ENCODE measurements at regions not wholly inside any gene's neighbourhood (a gene's known extent, or its start where the extent isn't known, plus 50 kb on each side); places are given as distances from the start of the nearest gene placed in this dataset.
"Not testable (repeated sequence)": the region's sequence is repeated elsewhere in the genome, so short reads cannot be mapped to it uniquely, and the experiment has no call there.

DNA sequence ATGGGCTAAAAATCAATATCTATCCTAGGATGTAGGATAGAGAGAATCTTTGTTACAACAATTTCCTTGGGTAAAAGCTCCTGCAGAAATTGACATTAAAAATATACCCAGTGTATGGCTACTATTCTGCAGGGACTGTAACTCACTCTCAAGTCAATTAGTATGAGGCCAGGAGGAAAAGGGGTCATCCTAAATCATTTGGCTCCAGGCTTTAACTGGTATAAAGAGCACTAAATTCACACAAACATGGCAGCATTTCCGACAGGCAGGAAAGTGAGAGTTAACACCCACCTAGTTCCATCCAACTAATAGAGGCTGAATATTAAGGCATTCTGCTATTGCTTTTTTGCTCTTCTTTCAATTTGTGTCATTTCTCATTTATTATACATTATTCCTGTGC, 218.6 kb upstream of the C1orf87 start:
- DNase-seq, result no peak

DNA sequence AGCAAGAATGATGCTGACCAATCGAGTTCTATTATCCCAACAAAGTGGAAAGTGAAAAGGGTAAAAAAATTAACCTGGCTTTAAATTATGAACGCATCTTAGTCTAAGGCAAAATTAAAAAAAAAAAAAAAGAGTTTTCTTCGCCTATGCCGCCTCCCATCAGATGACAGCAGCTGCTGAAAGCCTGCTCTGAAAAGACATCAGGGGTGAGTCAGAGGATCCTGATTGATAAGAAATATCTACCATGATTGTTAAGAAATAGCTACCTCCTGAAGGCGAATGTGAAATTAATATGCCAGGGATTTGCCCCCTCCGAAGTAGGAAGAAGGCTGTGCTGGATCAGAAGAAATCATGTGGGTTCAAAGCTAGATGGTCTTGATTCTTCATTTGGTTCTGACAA, 216.8 kb upstream of the C1orf87 start:
- no peak for DNase-seq

DNA sequence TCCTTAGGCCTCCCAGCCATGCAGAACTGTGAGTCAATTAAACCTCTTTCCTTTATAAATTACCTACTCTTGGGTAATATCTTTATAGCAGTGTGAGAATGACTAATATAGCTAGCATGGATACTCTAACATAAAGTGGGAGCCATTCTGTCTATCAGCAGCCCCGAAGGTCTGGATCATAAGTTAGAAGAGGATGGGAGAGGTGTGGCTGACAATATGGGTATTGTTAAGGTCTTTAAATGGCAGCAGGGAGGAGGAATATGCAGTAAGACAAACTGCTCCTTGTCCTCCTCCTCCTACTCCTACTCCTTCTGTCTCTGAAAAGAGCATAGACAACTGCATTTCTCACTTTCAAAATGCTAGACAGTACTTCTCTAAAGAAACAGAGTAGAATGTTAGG, 214.0 kb upstream of the C1orf87 start:
- no peak for DNase-seq

GRCh38 chr1:60283690-60284089, 210.1 kb upstream of the C1orf87 start:
- no peak for DNase-seq

DNA sequence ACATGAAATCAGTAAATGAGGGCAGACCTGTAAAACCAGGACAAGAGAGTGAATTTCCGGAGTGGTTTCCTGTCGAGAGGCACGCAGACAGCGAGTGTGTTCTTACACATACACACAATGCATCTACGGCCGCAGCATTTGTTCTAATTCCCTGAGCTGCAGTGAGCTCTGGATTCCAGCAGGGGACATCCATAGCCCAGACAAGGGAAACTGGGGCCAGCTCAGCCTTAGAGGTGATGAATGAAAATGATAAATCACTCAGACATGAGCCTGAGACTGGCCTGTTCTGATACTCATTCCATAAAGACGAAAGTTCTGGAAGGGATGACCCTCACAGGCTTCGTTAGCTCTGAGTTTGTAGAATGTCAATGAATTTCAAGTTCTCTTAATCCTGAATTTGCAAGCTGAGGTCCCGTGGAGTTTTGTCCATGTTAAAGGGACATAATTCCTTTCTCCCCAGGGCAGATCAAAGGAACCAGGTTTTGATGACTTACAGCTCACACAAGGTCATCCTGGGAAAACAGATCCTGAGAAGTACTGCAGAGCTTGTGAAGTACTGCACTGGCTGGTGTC, 207.9 kb upstream of the C1orf87 start:
- DNase-seq, result peak; percentile 24 to 35

GRCh38 chr1:60280819-60281218, 207.2 kb upstream of the C1orf87 start:
- no peak for DNase-seq

DNA sequence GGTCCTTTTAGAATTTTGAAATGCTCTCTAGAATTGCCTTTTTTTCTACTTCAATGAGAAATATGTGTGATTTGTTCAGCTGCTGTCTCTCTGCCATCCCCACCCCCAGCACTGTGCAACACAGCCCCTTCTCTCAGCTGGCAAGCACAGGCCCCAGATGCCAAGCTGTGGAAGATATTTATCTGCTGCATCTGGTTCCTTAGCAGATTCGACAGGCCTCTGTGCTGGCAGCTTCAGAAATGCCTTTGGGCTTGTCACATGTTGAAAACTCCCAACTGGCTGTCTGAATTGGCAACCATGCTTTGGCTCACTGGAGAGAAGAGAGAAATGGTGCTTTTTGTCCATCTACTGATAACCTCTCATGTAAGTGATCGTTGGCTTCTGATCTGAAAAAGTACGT, 206.7 kb upstream of the C1orf87 start:
- no peak for DNase-seq

DNA sequence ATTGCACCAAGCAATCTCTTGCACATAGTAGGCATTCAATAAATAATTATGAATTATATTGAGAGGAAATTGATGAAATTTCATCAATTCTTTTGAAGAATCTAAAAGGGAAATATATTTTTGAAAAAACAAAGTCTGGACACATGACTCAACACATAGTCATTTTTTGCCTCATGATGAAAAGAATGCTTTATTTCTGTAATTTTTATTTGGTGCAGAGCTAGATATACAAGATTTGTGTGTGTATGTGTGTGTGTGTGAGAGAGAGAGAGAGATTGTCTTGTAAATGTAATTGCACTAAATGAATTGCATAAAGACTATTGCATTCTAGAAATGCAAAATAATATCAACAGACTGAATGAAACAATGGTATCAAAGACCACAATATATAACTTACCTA, 206.2 kb upstream of the C1orf87 start:
- DNase-seq, result no peak

- no peak for DNase-seq
Observed at GRCh38 chr1:60277269-60277668, 203.7 kb upstream of the C1orf87 start.

DNA sequence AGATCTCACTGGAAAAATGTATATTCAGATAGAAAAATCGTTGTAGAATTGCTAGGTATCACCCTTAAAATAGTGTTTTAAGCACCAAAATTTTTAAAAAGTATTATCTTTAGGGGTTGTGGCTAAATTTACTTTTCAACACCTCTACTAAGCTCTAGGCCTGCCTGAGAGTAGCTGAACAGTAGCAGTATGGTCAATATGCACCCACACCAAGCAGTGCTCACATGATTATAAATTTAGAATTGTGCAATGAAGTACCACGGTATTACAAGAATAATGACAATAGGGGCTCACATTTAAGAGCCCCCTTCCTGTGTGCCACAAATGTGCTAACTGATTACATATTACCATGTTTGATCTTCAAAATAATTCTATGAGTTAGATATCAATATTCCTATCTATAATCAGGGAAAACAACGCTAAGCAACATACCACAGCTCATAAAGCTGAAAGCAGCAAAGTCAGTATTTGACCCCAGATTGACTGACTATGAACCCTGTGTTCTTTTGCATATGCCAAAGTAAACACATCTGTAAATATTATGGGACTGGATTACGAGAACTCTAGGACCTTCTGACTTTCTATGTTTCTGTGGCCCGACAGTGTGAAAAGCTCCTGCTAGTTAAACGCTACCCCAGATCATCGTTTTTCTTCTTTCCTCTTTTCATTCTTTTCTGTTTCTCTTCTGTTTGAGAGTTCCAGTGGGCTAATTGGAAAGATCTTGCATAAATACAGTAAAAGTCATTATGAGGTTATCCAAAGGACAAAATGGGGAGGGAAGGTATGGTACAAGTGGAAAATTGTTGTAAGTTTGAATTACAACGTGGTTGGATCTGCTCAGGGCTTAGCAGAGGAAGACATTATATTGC, 201.1 kb upstream of the C1orf87 start:
- no peak for DNase-seq

DNA sequence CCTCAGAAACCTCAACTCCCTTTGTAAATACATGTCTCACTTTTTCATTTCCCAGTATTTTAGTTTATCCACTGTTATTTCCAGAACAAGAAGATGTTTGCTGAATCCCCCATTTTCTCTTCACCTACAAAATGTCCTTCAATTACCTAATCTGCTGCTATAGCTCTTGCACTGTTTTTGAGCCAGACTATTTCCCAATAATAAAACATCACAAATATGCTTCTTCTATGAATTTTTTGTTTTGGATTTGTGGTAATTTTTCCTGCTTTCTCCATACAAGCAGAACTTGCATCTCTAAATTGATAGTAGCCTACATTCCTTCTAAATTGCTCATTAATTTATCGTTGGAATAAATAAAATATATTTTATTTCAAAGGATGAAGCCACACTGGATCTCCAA, 199.6 kb upstream of the C1orf87 start:
- no peak for DNase-seq

- DNase-seq, result no peak
Observed at GRCh38 chr1:60271041-60271440, 197.5 kb upstream of the C1orf87 start.

- DNase-seq, result no peak
Observed at GRCh38 chr1:60268451-60268850, 194.9 kb upstream of the C1orf87 start.

- DNase-seq, result no peak
Observed at GRCh38 chr1:60265560-60266535, 192.3 kb upstream of the C1orf87 start.

DNA sequence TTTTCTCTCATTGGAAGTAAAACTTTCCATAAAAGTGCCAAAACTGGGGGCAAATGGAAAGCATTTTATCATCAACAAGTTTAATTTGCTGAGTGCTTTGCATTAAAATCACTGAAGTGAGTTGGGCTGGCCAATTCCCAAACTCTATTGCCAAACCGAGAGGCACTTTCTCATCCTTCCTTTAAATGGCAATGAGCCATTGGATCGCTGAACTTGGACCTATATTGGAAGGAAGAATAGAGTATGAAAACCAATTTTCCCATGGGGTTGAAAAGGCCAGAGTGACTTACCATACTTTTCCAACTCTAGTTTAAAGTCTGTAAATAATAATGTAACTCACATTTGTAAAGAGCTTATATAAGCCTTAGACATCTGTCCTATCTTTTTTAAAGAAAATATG, 189.1 kb upstream of the C1orf87 start:
- no peak for DNase-seq

- DNase-seq, result no peak
Observed at GRCh38 chr1:60257531-60257930, 184.0 kb upstream of the C1orf87 start.

DNA sequence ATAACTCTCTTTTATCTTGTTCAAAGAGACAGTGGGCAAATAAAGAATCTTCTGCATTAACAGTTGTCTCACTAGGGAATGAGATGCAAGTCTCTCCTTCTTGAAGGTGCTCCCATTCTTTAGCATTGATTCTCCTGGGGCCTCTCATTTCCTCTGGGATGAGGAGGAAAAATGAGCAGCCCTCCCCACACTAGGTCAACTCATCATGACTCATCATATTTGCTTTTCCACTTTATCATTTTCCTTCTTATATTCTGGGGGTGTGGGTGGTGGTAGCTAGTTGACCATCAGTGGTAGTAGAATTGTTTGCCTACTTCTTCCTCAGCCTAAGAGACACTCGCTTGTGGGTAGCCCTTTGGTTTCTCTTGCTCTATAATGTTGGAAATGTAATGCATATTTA, 182.0 kb upstream of the C1orf87 start:
- no peak for DNase-seq

GRCh38 chr1:60251426-60251825, 177.9 kb upstream of the C1orf87 start:
- DNase-seq, result no peak

- not testable (repeated sequence) for DNase-seq
Observed at GRCh38 chr1:60247467-60247866, 173.9 kb upstream of the C1orf87 start.

DNA sequence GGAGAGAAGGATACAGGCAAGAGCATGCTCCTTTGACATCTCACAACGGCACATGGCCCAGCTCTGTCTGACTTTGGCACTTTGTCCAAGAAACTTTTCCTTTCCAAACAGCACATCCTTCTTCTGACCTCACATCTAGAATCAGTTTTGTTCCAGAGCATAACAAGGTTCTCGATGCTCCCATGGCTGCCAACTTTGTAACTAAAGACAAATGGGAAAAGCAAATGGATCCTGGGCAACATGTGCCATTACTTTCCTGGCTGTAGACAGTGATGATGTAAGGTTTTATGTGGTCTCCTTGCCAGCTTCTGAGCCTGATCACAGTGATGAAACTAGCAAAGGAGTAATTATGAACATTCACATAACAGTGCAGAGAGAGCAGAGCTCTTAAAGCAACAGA, 171.8 kb upstream of the C1orf87 start:
- no peak for DNase-seq

- DNase-seq, result no peak
Observed at GRCh38 chr1:60244906-60245305, 171.3 kb upstream of the C1orf87 start.

DNA sequence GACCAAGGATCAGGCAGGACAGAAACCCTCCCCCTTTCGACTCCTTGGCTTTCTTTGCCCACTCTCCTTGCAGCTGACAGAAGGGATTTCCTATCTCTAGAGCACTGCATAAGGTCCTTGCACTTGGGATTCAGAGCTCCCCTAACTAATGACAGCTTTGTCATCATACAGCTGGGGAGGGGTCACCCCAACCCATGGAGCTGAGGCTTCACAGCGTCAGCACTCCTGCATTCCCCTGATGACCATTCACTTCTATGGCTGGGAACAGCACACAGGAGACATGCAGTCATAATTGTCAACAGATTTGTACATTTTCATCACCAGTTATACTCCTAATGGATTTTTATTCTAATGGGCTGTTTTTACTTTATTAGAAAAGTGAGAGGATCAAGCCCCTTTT, 161.7 kb upstream of the C1orf87 start:
- DNase-seq, result no peak

DNA sequence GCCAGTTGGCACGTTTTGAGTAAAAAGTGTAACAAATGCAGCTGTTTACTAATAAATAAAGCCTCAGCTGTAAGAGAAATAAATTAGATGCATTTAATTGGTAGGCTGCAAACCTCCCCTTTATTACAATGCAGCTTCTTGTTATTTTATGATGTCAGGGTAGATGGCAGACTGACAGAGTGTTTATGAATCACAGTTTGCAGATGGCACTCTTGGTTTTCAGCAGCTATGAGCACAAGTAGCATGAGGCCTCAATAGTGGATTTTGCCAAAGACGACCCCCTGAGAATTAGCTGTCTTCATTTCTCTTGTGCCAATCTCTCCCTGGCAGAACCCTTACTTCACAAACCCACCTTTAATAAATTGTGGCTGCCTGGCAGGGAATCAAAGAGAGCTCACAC, 161.2 kb upstream of the C1orf87 start:
- DNase-seq, result no peak

- no peak for DNase-seq
Observed at GRCh38 chr1:60229821-60230220, 156.3 kb upstream of the C1orf87 start.

Measured in activated CD4-positive, alpha-beta T cell treated with anti-CD3 and anti-CD28 coated beads, Interleukin-2, amount 50 U/mL, for 48 hours (primary cell).